Loucy (cell line): ENCODE measurements at regions not wholly inside any gene's neighbourhood (a gene's known extent, or its start where the extent isn't known, plus 50 kb on each side); places are given as distances from the start of the nearest gene placed in this dataset.

ENCODE experiments used
- H2AFZ ChIP-seq: fragments of 200-600 bp; sonication (generic); 2 replicates; pipeline ENCODE4 v1.6.0; 2016; ENCODE audit warnings: antibody characterized with exemption, mild to moderate bottlenecking, low read length, moderate library complexity
- H3F3A ChIP-seq: fragments of 200-600 bp; 2 replicates; pipeline ENCODE4 v1.6.0; 2016; ENCODE audit warnings: antibody characterized with exemption, low read depth, mild to moderate bottlenecking
- H3K27me3 ChIP-seq: fragments of 200-600 bp; sonication (generic); 2 replicates; pipeline ENCODE4 v1.6.1; 2014; ENCODE audit warnings: low read length, mild to moderate bottlenecking; ENCODE audit not compliant: insufficient read depth, poor library complexity, severe bottlenecking
- H3K36me3 ChIP-seq: fragments of 200-600 bp; sonication (generic); 2 replicates; pipeline ENCODE4 v1.6.1; 2016; ENCODE audit warnings: low read length; ENCODE audit not compliant: insufficient read depth
- H3K4me1 ChIP-seq: fragments of 200-600 bp; sonication (generic); 2 replicates; pipeline ENCODE4 v1.5.1; 2014; ENCODE audit warnings: low read length, mild to moderate bottlenecking; ENCODE audit not compliant: insufficient read depth, poor library complexity, severe bottlenecking
- H3K4me2 ChIP-seq: fragments of 200-600 bp; sonication (generic); 2 replicates; pipeline ENCODE4 v1.6.0; 2014; ENCODE audit warnings: antibody characterized with exemption, low read length, low read depth, mild to moderate bottlenecking; ENCODE audit not compliant: poor library complexity, severe bottlenecking
- H3K4me3 ChIP-seq: fragments of 200-600 bp; sonication (generic); 2 replicates; pipeline ENCODE4 v1.5.1; 2014; ENCODE audit warnings: low read length, mild to moderate bottlenecking, mixed read lengths; ENCODE audit not compliant: poor library complexity, severe bottlenecking
- H3K79me2 ChIP-seq: fragments of 200-600 bp; sonication (generic); 2 replicates; pipeline ENCODE4 v1.6.1; 2014; ENCODE audit warnings: low read length; ENCODE audit not compliant: insufficient read depth
- H3K9ac ChIP-seq: fragments of 200-600 bp; sonication (generic); 2 replicates; pipeline ENCODE4 v1.6.0; 2014; ENCODE audit warnings: mild to moderate bottlenecking, low read depth, low read length, moderate library complexity; ENCODE audit not compliant: poor library complexity, severe bottlenecking
- H3K9me2 ChIP-seq: fragments of 200-600 bp; sonication (generic); replicated peaks from 2 replicates; pipeline ENCODE4 v1.6.1; 2016; ENCODE audit warnings: low read depth, low read length, mixed read lengths
- H3K9me3 ChIP-seq: fragments of 200-600 bp; sonication (generic); 2 replicates; pipeline ENCODE4 v1.6.1; 2014; ENCODE audit warnings: mild to moderate bottlenecking, antibody characterized with exemption, low read length, low read depth; ENCODE audit not compliant: insufficient read depth
- H4K20me1 ChIP-seq: fragments of 200-600 bp; sonication (generic); 2 replicates; pipeline ENCODE4 v1.6.0; 2014; ENCODE audit warnings: antibody characterized with exemption, low read length, mild to moderate bottlenecking; ENCODE audit not compliant: insufficient read depth, poor library complexity, severe bottlenecking
- CTCF ChIP-seq: fragments of 200-600 bp; sonication (generic); conservative IDR thresholded peaks from 2 replicates; pipeline ENCODE4 v1.5.1; 2014; ENCODE audit warnings: mild to moderate bottlenecking, antibody characterized with exemption, low read length
- EZH2phosphoT487 ChIP-seq: fragments of 200-600 bp; IDR thresholded peaks from 2 replicates; pipeline ENCODE4 v1.6.1; 2018; ENCODE audit warnings: antibody characterized with exemption, mild to moderate bottlenecking, moderate library complexity, borderline replicate concordance

DNA sequence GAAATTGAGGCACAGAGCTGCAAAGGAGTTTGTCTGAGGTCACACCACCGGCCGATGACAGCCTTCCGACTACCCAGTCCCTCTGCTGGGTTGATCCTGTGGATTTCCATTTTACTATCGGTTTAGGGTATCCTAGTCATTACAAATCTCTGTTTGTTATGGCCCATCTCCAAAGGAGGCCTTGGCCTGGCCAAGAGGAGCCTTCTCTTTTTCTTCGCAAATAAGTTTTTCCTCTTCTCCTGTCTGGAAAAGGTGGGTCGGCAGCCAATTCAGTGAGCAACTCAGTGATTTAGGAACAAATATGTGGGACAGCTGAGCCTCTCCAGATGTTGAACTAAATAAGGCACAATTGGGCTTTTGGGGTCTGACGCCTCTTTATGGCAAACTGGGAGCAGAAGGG, 169.2 kb upstream of the RBPJ start:
- no peaks in the 10 kb centered on the region for H3K36me3 ChIP-seq
- H3K9me3 ChIP-seq, result no peaks in the 10 kb centered on the region
- no peak overlapping the region for H3K9ac ChIP-seq
- H3K9me2 ChIP-seq, result no peaks in the 10 kb centered on the region
- TF ChIP-seq EZH2phosphoT487 (no peak), CTCF (no peak)
- H3K79me2 ChIP-seq, result no peaks in the 10 kb centered on the region
- H3K4me1 ChIP-seq, result no peaks in the 10 kb centered on the region
- H3K4me2 ChIP-seq, result no peak overlapping the region
- no peak overlapping the region for H3K4me3 ChIP-seq
- H2AFZ ChIP-seq, result no peak overlapping the region
- no peaks in the 10 kb centered on the region for H4K20me1 ChIP-seq
- no peaks in the 10 kb centered on the region for H3K27me3 ChIP-seq
- H3F3A ChIP-seq, result no peaks in the 10 kb centered on the region

GRCh38 chr4:26152056-26152455, 168.8 kb upstream of the RBPJ start:
- Histone ChIP-seq H3K9ac (no peak overlapping the region), H3F3A (no peaks in the 10 kb centered on the region), H3K4me1 (no peaks in the 10 kb centered on the region), H3K36me3 (no peaks in the 10 kb centered on the region), H4K20me1 (no peaks in the 10 kb centered on the region), H3K27me3 (no peaks in the 10 kb centered on the region), H3K4me2 (no peak overlapping the region), H3K4me3 (no peak overlapping the region), H2AFZ (no peak overlapping the region), H3K9me3 (no peaks in the 10 kb centered on the region), H3K9me2 (no peaks in the 10 kb centered on the region), H3K79me2 (no peaks in the 10 kb centered on the region)
- TF ChIP-seq CTCF (no peak), EZH2phosphoT487 (no peak)

DNA sequence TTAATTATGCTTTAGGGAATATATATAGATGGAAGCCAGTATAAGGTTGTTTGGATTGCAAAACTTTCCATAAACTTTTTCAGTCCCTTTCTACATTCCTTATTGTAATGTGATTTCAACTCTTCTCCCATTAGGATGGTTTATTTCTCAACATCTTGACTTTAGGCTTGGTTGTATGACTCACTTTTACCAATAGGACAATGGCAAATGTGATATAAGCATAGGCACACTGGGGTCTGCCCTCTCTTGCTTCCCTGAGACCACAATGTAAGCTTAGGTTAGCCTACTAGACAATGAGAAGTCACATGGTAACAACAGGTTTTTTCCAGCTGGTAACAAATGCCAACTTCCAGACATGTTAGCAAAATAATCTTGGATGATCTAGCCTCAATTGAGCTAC, 163.3 kb upstream of the RBPJ start:
- Histone ChIP-seq H3K9me2 (no peaks in the 10 kb centered on the region), H3K36me3 (no peaks in the 10 kb centered on the region), H3K9ac (no peak overlapping the region), H3F3A (no peaks in the 10 kb centered on the region), H3K4me1 (no peaks in the 10 kb centered on the region), H3K79me2 (no peaks in the 10 kb centered on the region), H3K27me3 (no peaks in the 10 kb centered on the region), H3K9me3 (no peaks in the 10 kb centered on the region), H4K20me1 (no peaks in the 10 kb centered on the region), H3K4me3 (no peak overlapping the region), H3K4me2 (no peak overlapping the region), H2AFZ (no peak overlapping the region)
- TF ChIP-seq CTCF, result no peak
- TF ChIP-seq EZH2phosphoT487, result no peak
